COLO668 (cell line): ENCODE measurements at regions not wholly inside any gene's neighbourhood (a gene's known extent, or its start where the extent isn't known, plus 50 kb on each side); places are given as distances from the start of the nearest gene placed in this dataset.

Source experiments
- DNase-seq: peaks from one replicate; lab custom pipeline; 2025; ENCODE audit not compliant: unreplicated experiment; lab: John Stamatoyannopoulos, UW

DNA sequence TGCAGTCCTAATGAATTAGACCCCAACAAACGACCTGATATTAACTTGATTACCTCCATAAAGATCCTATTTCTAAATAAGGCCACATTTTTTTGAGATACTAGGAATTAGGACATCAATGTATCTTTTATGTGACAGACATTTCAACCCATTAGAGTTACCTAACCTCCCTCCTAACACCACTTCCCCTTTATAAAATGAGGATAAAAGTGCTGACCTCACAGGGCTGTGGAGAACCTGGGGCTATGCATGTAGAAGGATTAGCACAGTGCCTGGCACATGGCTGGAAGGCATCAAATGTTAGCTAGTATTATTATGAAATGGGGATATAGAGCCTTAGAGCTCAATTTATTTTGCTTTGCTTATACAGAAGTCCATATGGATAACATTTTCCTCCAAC lies 53.5 kb upstream of the LRRN1 start:
- DNase-seq, result no peak

DNA sequence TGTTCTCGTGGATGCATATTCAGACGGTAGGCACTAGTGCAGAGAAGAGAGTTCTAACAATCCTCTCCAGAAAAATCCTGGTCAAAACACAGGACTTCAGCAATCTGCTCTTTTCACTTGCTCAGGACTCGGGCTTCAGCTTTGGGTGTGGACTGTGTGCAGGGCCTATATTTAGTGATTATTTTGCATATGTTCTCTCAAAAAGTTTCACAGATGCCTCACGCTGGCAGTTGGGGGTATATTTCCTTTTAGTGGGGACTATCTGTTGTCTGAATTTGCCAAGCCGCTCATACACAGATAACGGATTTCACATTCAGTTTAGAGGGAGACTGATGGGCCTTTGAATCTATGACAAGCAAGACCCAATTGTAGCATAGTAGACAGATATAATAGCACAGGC lies 54.4 kb upstream of the LRRN1 start:
- DNase-seq, result no peak

- no peak for DNase-seq
These were observed 55.5 kb upstream of the LRRN1 start for GRCh38 chr3:3743754-3744153.

DNA sequence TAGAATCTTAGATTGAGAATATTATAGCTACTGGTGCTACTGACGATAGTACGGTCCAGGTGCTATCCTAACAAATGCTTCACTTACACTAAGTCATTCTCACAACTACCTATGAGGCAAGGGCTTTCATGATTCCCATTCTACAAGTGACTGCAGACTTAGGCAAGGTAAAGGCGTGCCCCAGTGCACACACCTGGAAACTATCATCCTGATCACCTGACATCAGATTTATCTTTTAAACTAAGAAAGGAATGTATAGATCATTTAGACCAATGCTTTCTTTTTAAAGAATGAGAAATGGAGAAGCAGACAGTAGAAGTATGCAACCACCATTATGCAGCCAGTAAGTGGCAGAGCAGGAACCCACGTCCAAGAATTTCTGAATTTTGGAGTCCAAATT lies 59.2 kb upstream of the LRRN1 start:
- no peak for DNase-seq

DNA sequence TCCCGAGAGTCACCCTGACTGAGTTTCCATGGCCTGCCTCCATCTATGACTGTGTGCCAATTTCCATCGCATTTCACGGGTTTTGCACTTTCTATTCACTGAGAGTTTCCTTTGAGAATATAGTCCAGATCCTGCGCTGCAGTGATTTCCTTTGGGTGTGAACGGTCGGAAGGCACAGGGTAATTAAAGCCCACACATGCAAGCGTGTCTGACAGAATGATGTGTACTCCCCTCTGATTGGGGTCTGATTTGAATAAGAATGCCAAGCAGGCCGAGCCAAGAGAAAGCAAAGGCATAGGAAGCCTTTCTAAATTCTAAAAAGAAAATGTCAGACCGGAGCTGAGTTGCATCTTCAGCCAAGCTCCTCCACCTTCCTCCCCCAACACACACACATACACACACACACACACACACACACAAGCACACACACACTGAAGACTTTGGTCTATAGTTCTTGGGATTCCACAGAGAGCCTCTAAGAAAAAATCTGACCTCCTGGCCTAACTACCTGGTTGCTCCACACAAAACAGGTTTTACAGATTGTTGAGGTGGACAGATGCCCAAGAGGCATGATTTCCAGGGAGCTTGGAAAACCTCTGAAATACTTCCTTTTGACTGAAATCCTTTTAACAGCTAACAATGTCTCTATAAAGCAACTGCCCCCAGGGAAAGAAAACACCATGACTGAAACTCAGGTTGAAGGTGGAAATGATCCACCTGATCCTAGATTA lies 59.7 kb upstream of the LRRN1 start:
- no peak for DNase-seq

DNA sequence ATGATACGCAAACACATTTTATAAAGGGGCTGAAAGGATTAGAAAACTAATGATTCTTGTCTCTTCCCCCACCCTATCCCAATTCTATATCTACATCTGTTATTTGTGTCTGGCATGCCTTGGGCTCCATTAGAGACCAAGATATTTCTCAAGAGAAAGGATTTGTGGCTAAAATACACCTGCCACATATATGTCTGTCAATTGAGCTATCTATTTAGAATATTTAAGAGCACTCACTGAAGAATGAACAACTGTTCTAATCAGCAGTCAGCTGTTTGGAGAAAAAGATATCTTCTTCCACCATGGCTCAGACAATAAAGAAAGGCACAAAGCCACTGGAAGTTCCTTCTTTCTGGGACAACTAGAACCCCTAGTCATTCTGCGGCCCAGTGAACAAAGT lies 61.7 kb upstream of the LRRN1 start:
- DNase-seq, result no peak

GRCh38 chr3:3735919-3736318 lies 63.3 kb upstream of the LRRN1 start:
- DNase-seq, result no peak

GRCh38 chr3:3734881-3735280 lies 64.3 kb upstream of the LRRN1 start:
- DNase-seq, result no peak

GRCh38 chr3:3729261-3729660 lies 70.0 kb upstream of the LRRN1 start:
- no peak for DNase-seq

DNA sequence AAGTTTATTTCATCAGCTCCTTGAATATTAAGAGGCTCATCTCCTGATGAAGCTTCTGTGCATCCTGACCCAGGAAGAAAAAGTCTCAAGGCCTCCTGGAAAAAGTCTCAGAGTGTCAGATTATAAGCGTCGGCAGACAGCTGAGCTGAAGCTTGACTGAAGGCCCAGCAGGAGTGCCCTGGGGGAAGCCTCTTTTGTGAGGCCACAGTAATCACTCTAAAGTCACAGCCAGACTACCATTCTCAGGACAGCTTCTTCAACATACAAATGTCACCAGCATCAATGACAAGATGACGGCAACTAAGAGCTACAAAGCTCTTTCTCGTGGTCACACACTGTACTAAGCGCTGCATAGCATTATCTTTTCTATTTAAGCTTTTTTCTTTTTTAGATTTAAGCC lies 72.7 kb upstream of the LRRN1 start:
- DNase-seq, result no peak

GRCh38 chr3:3714572-3714971 lies 84.7 kb upstream of the LRRN1 start:
- no peak for DNase-seq

- DNase-seq, result no peak
These were observed 86.3 kb upstream of the LRRN1 start for GRCh38 chr3:3712971-3713370.

DNA sequence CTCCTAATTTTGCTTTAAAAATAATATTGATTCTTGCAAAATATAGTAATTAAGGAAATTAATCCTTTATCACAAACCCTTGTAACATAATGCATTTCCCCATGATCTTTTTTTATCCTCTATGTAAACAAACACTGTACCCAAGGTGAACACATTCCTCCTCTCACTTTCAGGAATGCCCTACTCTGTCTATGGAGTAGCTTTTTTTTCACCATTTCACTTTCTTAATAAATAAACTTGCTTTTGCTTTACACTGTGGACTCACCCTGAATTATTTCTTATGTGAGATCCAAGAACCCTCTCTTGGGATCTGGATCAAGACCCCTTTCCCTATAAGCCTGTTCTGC lies 90.5 kb upstream of the LRRN1 start:
- no peak for DNase-seq

- DNase-seq, result no peak
These were observed 91.1 kb upstream of the LRRN1 start for GRCh38 chr3:3707858-3708768.

DNA sequence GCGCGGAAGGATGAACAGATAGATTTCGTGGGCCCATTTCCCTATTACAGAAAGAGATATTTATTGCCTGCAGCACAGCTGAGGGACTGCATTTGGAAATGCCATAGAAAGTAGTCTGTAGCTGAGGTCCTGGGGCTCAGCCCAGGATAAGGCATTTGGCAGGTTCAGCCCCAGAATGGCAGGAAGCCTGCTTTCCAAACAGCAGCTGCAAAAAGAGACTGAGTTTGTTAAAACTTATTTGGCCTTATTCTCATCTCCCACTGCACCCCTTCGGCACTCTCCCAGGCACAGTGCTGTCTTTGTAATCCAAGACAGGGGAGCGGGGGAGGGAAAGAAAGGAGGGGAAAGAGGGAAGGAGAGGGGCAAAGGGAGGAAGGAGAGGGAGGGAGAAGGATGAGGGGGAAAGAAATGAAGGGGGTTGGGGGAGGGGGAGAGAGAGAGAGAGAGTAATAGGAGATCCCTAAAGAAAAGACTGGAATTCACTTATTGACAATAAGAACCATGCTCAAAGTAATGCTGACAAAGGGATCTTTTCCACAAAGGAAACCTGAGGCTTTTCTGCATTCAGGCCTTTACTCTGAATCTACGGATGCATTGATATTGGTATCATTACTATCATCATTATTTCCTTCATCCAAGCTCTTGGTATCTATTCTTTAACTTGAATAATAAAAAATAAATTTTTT lies 94.0 kb upstream of the LRRN1 start:
- no peak for DNase-seq

- DNase-seq, result no peak
These were observed 97.3 kb upstream of the LRRN1 start for GRCh38 chr3:3701949-3702348.

GRCh38 chr3:3699816-3700633 lies 99.2 kb upstream of the LRRN1 start:
- peak; percentile 8 for DNase-seq

- DNase-seq, result no peak
These were observed 99.8 kb upstream of the LRRN1 start for GRCh38 chr3:3699407-3699806.

DNA sequence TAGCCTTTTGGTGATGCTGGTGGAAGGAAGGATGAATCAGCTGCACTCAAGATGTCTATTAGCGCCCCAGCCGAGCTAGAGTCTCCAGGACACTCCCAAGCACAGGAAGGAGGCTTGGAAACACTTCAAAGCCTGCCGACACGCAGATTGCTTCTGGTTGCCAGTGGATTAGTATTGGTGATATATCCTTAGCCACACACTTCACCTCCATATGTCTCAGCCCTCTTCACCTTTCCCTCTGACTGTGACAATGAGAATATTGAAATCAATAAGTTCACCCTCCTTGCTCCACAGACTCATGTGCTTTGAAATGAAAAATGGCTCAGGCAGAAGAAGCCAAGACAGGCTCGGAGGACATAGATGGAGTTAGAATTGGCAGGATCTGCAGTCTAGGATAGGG lies 102.9 kb upstream of the LRRN1 start:
- no peak for DNase-seq

GRCh38 chr3:3693593-3693992 lies 105.6 kb upstream of the LRRN1 start:
- DNase-seq, result no peak
